Psoas muscle (tissue), 7 donors: ENCODE measurements at regions not wholly inside any gene's neighbourhood (a gene's known extent, or its start where the extent isn't known, plus 50 kb on each side); places are given as distances from the start of the nearest gene placed in this dataset.

Source experiments
- ATAC-seq, 4 donors: fragments of 200-7000 bp; cut with Tn5 transposase; one replicate each; pipeline ENCODE4 v1.9.1; 2020; ENCODE audit warnings: moderate library complexity in 3 of 4, mild to moderate bottlenecking in 2 of 4
- DNase-seq, 2 donors: peaks; one replicate each; pipeline ENCODE4 v3.0.0-alpha.2; 2020
- H3K27ac ChIP-seq: fragments of 200-600 bp; one replicate; pipeline ENCODE4 v1.8.0; 2022
- H3K27me3 ChIP-seq, 3 donors: fragments of 200-600 bp in 1 of 3; one replicate each; pipeline versions ENCODE4 v1.6.1 to v1.8.0; 2013 to 2022; ENCODE audit warnings: low read length in 2 of 3, mild to moderate bottlenecking in 2 of 3, moderate library complexity in 1 of 3; ENCODE audit not compliant: insufficient read depth in 3 of 3
- H3K36me3 ChIP-seq, 2 donors: fragments of 200-600 bp in 1 of 2; one replicate each; pipeline versions ENCODE4 v1.6.1 to v1.8.0; 2013 to 2022; ENCODE audit warnings: low read depth in 1 of 2, mild to moderate bottlenecking in 1 of 2, moderate library complexity in 1 of 2; ENCODE audit not compliant: insufficient read depth in 1 of 2
- H3K4me1 ChIP-seq: fragments of 200-600 bp; one replicate; pipeline ENCODE4 v1.8.0; 2022
- H3K4me3 ChIP-seq: fragments of 200-600 bp; one replicate; pipeline ENCODE4 v1.8.0; 2022; ENCODE audit warnings: mild to moderate bottlenecking
- H3K9me3 ChIP-seq: fragments of 200-600 bp; one replicate; pipeline ENCODE4 v1.8.0; 2022
- WGBS, 3 donors: extraction: QIAGEN DNeasy Blood & Tissue Kit; methylation state at CpG; one replicate each; pipeline versions ENCODE4 v1.1.6 to v1.1.7; 2013; 5-methylcytosine and 5-hydroxymethylcytosine counted together
- intact Hi-C, 2 donors: fragments of 100-400 bp; cut with DNase I; formaldehyde crosslinking; loops; one replicate each; pipeline versions ENCODE4 v1.11.0 to v1.14.2; 2022
- TF ChIP-seq, protein P1 (sequence below): fragments of 200-600 bp; IDR thresholded peaks from one replicate; pipeline ENCODE4 v1.8.0; 2022; ENCODE audit warnings: antibody characterized with exemption
- donor health status: healthy with polysubstance abuse.
- donor health status: DM: no; HTN: no; CAD: no; lungs with moderate emphysema.
- donor health status: Bipolar disorder and iron deficiency.
- donor health status: healthy.
- donor health status: DM: yes; HTN: yes; CAD: no.
- donor health status: DM: no; HTN: no; CAD: no.
- donor health status: DM: yes; HTN: yes; CAD: no.

DNA sequence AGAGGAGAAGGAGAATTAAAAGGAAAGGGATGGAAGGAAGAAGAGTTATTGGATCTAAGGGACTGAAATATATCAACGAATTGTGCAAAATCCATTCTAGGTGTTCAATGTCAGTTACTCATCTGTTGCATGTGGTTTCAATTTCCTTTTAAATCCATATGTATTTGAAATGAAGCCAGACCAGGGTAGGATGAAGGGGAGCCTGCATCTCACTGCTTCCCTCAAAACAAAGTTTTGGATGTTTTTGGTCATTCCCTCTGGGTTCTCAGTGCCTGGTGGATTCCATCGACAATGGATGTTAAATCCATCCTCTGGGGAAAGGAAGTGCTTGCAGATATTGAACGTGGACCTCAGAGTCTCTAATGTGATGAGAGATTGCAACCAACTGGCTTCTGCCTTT, 103.5 kb upstream of the XYLT1 start:
- intact Hi-C loops: no loop called here
- no peak overlapping the region for H3K4me3 ChIP-seq
- no peak overlapping the region for H3K27ac ChIP-seq
- peaks cover 0 to 3% (median 1%) of the 10 kb centered on the region in 3 donors for H3K27me3 ChIP-seq
- no peaks in the 10 kb centered on the region for H3K9me3 ChIP-seq
- TF ChIP-seq, protein P1, sequence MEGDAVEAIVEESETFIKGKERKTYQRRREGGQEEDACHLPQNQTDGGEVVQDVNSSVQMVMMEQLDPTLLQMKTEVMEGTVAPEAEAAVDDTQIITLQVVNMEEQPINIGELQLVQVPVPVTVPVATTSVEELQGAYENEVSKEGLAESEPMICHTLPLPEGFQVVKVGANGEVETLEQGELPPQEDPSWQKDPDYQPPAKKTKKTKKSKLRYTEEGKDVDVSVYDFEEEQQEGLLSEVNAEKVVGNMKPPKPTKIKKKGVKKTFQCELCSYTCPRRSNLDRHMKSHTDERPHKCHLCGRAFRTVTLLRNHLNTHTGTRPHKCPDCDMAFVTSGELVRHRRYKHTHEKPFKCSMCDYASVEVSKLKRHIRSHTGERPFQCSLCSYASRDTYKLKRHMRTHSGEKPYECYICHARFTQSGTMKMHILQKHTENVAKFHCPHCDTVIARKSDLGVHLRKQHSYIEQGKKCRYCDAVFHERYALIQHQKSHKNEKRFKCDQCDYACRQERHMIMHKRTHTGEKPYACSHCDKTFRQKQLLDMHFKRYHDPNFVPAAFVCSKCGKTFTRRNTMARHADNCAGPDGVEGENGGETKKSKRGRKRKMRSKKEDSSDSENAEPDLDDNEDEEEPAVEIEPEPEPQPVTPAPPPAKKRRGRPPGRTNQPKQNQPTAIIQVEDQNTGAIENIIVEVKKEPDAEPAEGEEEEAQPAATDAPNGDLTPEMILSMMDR: no peak
- H3K4me1 ChIP-seq: no peaks in the 10 kb centered on the region
- no peak for DNase-seq
- WGBS, 3 donors: 29 to 33% (median 30%) methylated on average over 3 of the region's 3 CpGs
- ATAC-seq: no peak
- H3K36me3 ChIP-seq: no peaks in the 10 kb centered on the region

- Histone ChIP-seq H3K4me3 (no peak overlapping the region), H3K4me1 (no peaks in the 10 kb centered on the region), H3K27ac (no peak overlapping the region), H3K27me3 (peaks cover 0 to 3% (median 1%) of the 10 kb centered on the region in 3 donors), H3K36me3 (no peaks in the 10 kb centered on the region), H3K9me3 (no peaks in the 10 kb centered on the region)
- intact Hi-C loops: no loop called here
- DNase-seq (no peak), ATAC-seq (no peak)
- TF ChIP-seq, protein P1: no peak
- WGBS, 3 donors: 57 to 82% (median 72%) methylated on average over 1 of the region's 1 CpG
Observed at GRCh38 chr16:17572145-17572544, 101.4 kb upstream of the XYLT1 start.

DNA sequence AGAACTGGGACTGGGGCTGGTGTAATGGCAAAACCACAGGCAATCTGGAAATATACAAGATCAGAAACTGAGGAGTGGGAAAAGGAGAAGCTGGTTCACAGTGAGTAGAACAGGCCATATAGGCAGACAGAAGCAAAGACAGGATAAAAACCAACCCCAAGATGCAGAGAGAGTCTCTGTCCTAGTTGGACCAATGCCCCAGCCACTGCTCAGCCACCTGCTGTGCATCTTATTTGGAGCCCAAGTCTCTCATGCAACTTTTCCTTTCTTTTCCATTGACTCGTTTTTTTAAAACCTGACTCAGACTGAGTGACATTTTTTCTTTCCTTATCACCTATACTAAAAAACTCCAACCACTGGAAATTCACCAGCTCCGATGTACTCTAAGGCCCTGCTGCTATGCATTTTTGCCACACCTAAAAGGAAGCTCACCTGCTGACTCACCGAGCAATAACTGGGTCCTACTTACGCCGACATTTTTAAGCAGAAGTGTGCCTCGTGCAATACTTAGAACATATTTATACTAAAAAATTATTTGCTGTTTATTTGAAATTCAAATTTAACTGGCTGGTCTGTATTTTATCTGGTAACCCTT, 100.8 kb upstream of the XYLT1 start:
- Histone ChIP-seq H3K9me3 (no peaks in the 10 kb centered on the region), H3K27me3 (peaks cover 0 to 3% (median 1%) of the 10 kb centered on the region in 3 donors), H3K4me1 (no peaks in the 10 kb centered on the region), H3K27ac (no peak overlapping the region), H3K4me3 (no peak overlapping the region), H3K36me3 (no peaks in the 10 kb centered on the region)
- TF ChIP-seq, protein P1: no peak
- intact Hi-C loops: no loop called here
- no peak for ATAC-seq
- WGBS, 3 donors: 75 to 80% (median 75%) methylated on average over 6 of the region's 6 CpGs
- no peak for DNase-seq

DNA sequence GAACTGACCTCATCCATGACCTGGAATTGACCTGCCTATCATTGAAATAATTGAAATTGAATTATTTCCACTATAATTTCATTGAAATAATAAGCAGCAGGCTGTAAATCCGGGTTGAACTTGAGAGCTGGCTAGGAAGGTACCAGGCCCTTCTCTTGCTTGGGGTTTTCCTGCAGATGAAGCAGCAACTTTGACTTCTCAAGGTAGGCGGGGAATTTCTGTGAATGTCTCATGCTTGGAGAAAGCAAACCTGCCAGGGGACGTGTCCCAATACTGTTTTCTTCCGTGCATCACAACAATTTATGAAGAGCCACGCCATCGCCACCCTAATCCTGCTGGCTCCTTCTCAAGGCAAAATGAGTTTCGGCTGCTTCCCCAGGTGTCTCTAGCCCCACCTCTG, 97.5 kb upstream of the XYLT1 start:
- H3K27ac ChIP-seq: no peak overlapping the region
- H3K4me1 ChIP-seq: no peaks in the 10 kb centered on the region
- DNase-seq (no peak), ATAC-seq (no peak)
- no peaks in the 10 kb centered on the region for H3K36me3 ChIP-seq
- no peaks in the 10 kb centered on the region for H3K9me3 ChIP-seq
- TF ChIP-seq, protein P1: no peak
- intact Hi-C loops: no loop called here
- peaks cover 0 to 3% (median 1%) of the 10 kb centered on the region in 3 donors for H3K27me3 ChIP-seq
- 83 to 84% (median 83%) methylated on average over 7 of the region's 7 CpGs for WGBS, 3 donors
- no peak overlapping the region for H3K4me3 ChIP-seq

DNA sequence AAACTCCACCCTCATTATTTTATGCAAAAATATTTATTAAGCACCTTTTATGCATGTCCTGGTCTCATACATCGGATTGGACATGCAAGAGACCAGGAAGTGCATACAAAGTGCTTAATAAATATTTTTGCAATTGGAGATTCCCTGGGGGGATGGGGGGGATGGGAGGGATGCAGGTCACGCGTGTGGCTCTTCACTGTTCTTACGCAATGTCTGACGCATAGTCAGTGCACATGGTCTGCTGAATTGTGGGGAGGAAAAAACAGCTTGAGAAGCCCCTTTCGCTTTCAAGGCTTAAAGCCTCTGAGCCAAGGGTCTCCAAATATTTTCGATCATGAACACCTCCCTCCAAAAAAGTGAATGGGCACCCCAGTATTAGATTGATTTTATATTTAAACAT, 96.7 kb upstream of the XYLT1 start:
- no peaks in the 10 kb centered on the region for H3K4me1 ChIP-seq
- TF ChIP-seq, protein P1: no peak
- H3K36me3 ChIP-seq: no peaks in the 10 kb centered on the region
- intact Hi-C loops: no loop called here
- H3K27ac ChIP-seq: no peak overlapping the region
- no peak overlapping the region for H3K4me3 ChIP-seq
- H3K27me3 ChIP-seq: peaks cover 0 to 5% (median 3%) of the 10 kb centered on the region in 3 donors
- H3K9me3 ChIP-seq: no peaks in the 10 kb centered on the region
- ATAC-seq (no peak), DNase-seq (no peak)
- 71 to 79% (median 75%) methylated on average over 7 of the region's 7 CpGs for WGBS, 3 donors
